ENCODE measurements at regions not wholly inside any gene's neighbourhood (a gene's known extent, or its start where the extent isn't known, plus 50 kb on each side); places are given as distances from the start of the nearest gene placed in this dataset.

GRCh38 chr15:46442901-46443590 lies 808.2 kb downstream of the SQOR start:
- TF ChIP-seq CTCF (IDR thresholded peaks at IDR 0.05; ENCODE audit: unreplicated experiment), result no peak
- no peak overlapping the region for H3K4me3 Mint-ChIP-seq (ENCODE audit: low read depth)
- H3K9me3 Mint-ChIP-seq (ENCODE audit: low read depth), result peaks cover 7% of the 10 kb centered on the region
- H3K27me3 Mint-ChIP-seq, result no peaks in the 10 kb centered on the region
- H3K36me3 Mint-ChIP-seq (ENCODE audit: insufficient read depth), result no peaks in the 10 kb centered on the region
- DNase-seq (ENCODE audit: low spot score, unreplicated experiment), result no peak
- H3K4me1 Mint-ChIP-seq (ENCODE audit: low read depth), result peaks cover 2% of the 10 kb centered on the region
- H3K27ac Mint-ChIP-seq, result no peak overlapping the region

GRCh38 chr15:46450112-46450809 lies 815.4 kb downstream of the SQOR start:
- H3K27me3 Mint-ChIP-seq, result no peaks in the 10 kb centered on the region
- H3K4me1 Mint-ChIP-seq (ENCODE audit: low read depth), result peaks cover 2% of the 10 kb centered on the region
- no peak overlapping the region for H3K27ac Mint-ChIP-seq
- TF ChIP-seq CTCF (IDR thresholded peaks at IDR 0.05; ENCODE audit: unreplicated experiment), result no peak
- DNase-seq (ENCODE audit: low spot score, unreplicated experiment), result no peak
- H3K36me3 Mint-ChIP-seq (ENCODE audit: insufficient read depth), result no peaks in the 10 kb centered on the region
- H3K4me3 Mint-ChIP-seq (ENCODE audit: low read depth), result no peak overlapping the region
- peaks cover 1% of the 10 kb centered on the region for H3K9me3 Mint-ChIP-seq (ENCODE audit: low read depth)

- Mint-ChIP-seq H3K4me3 (ENCODE audit: low read depth) (no peak overlapping the region), H3K9me3 (ENCODE audit: low read depth) (no peaks in the 10 kb centered on the region), H3K27ac (no peak overlapping the region), H3K27me3 (no peaks in the 10 kb centered on the region), H3K4me1 (ENCODE audit: low read depth) (peaks cover 2% of the 10 kb centered on the region), H3K36me3 (ENCODE audit: insufficient read depth) (no peaks in the 10 kb centered on the region)
- DNase-seq (ENCODE audit: low spot score, unreplicated experiment), result no peak
- TF ChIP-seq CTCF (IDR thresholded peaks at IDR 0.05; ENCODE audit: unreplicated experiment), result no peak
Observed at GRCh38 chr15:46450810-46451182, 816.0 kb downstream of the SQOR start.

- Mint-ChIP-seq H3K36me3 (ENCODE audit: insufficient read depth) (no peaks in the 10 kb centered on the region), H3K4me1 (ENCODE audit: low read depth) (peaks cover 2% of the 10 kb centered on the region)
Observed at GRCh38 chr15:46452297-46452820, 817.5 kb downstream of the SQOR start.

More at GRCh38 chr15:46452297-46452820, 817.5 kb downstream of the SQOR start:
- Mint-ChIP-seq H3K27ac (no peak overlapping the region), H3K4me3 (ENCODE audit: low read depth) (no peak overlapping the region), H3K27me3 (no peaks in the 10 kb centered on the region), H3K9me3 (ENCODE audit: low read depth) (no peaks in the 10 kb centered on the region)
- no peak for TF ChIP-seq CTCF (IDR thresholded peaks at IDR 0.05; ENCODE audit: unreplicated experiment)
- DNase-seq (ENCODE audit: low spot score, unreplicated experiment), result no peak

Measured in progenitor cell of endocrine pancreas (in vitro differentiated cells).